NOMO-1 treated with dmso at 0.1 percent for 144 hours (cell line): ENCODE measurements at regions not wholly inside any gene's neighbourhood (a gene's known extent, or its start where the extent isn't known, plus 50 kb on each side); places are given as distances from the start of the nearest gene placed in this dataset.

Experiments
- DNase-seq: peaks from one replicate; lab custom pipeline; 2025; ENCODE audit not compliant: unreplicated experiment; lab: John Stamatoyannopoulos, UW

GRCh38 chr4:41487868-41488440, 50.0 kb upstream of the LIMCH1 start:
- DNase-seq, result no peak
